Epidermal melanocyte (primary cell): ENCODE measurements at regions not wholly inside any gene's neighbourhood (a gene's known extent, or its start where the extent isn't known, plus 50 kb on each side); places are given as distances from the start of the nearest gene placed in this dataset.

Experiments
- DNase-seq: peaks from one replicate; pipeline ENCODE4 v3.0.0; 2011; ENCODE audit warnings: low spot score; ENCODE audit not compliant: insufficient read length

GRCh38 chr18:64260810-64261209 is 111.9 kb upstream of the LINC00305 start:
- no peak for DNase-seq

GRCh38 chr18:64259871-64260270 is 111.0 kb upstream of the LINC00305 start:
- no peak for DNase-seq

- DNase-seq = no peak
Measured at GRCh38 chr18:64258111-64258650, 109.3 kb upstream of the LINC00305 start.

- no peak for DNase-seq
Measured at GRCh38 chr18:64254399-64255093, 105.7 kb upstream of the LINC00305 start.

GRCh38 chr18:64253873-64254272 is 105.0 kb upstream of the LINC00305 start:
- no peak for DNase-seq

GRCh38 chr18:64253222-64253621 is 104.3 kb upstream of the LINC00305 start:
- DNase-seq = no peak

- DNase-seq = no peak
Measured at GRCh38 chr18:64248836-64249235, 99.9 kb upstream of the LINC00305 start.

GRCh38 chr18:64245126-64245861 is 96.4 kb upstream of the LINC00305 start:
- DNase-seq = no peak

- DNase-seq = no peak
Measured at GRCh38 chr18:64244571-64244970, 95.7 kb upstream of the LINC00305 start.

GRCh38 chr18:64240316-64240715 is 91.4 kb upstream of the LINC00305 start:
- no peak for DNase-seq

- DNase-seq = no peak
Measured at GRCh38 chr18:64238076-64238475, 89.2 kb upstream of the LINC00305 start.

GRCh38 chr18:64234321-64234720 is 85.4 kb upstream of the LINC00305 start:
- DNase-seq = no peak

- DNase-seq = no peak
Measured at GRCh38 chr18:64233851-64234250, 85.0 kb upstream of the LINC00305 start.

- DNase-seq = no peak
Measured at GRCh38 chr18:64220941-64221340, 72.1 kb upstream of the LINC00305 start.

GRCh38 chr18:64219517-64219916 is 70.6 kb upstream of the LINC00305 start:
- DNase-seq = no peak

- DNase-seq = no peak
Measured at GRCh38 chr18:64210401-64210949, 61.6 kb upstream of the LINC00305 start.

- DNase-seq = no peak
Measured at GRCh38 chr18:64208516-64208915, 59.6 kb upstream of the LINC00305 start.

- DNase-seq = no peak
Measured at GRCh38 chr18:64207820-64208219, 58.9 kb upstream of the LINC00305 start.

- no peak for DNase-seq
Measured at GRCh38 chr18:64203295-64203694, 54.4 kb upstream of the LINC00305 start.

GRCh38 chr18:64202863-64203262 is 54.0 kb upstream of the LINC00305 start:
- no peak for DNase-seq

GRCh38 chr18:64202210-64202836 is 53.4 kb upstream of the LINC00305 start:
- DNase-seq = no peak

- no peak for DNase-seq
Measured at GRCh38 chr18:64201781-64202180, 52.9 kb upstream of the LINC00305 start.
